Endodermal cell (in vitro differentiated cells): ENCODE measurements at regions not wholly inside any gene's neighbourhood (a gene's known extent, or its start where the extent isn't known, plus 50 kb on each side); places are given as distances from the start of the nearest gene placed in this dataset.

Experiments used
- DNase-seq: peaks from one replicate; pipeline ENCODE4 v3.0.0-alpha.2; 2017
- H3K27ac ChIP-seq: 2 replicates; pipeline ENCODE4 v1.5.1; 2013; ENCODE audit warnings: mild to moderate bottlenecking, low read depth, low read length, moderate library complexity
- H3K27me3 ChIP-seq: 2 replicates; pipeline ENCODE4 v1.6.1; 2013; ENCODE audit warnings: mild to moderate bottlenecking, low read length, moderate library complexity; ENCODE audit not compliant: insufficient read depth, control insufficient read depth, poor library complexity, severe bottlenecking
- H3K36me3 ChIP-seq: 2 replicates; pipeline ENCODE4 v1.7.0; 2013; ENCODE audit warnings: mild to moderate bottlenecking, low read length, moderate library complexity; ENCODE audit not compliant: control insufficient read depth, insufficient read depth
- H3K4me1 ChIP-seq: one replicate; pipeline ENCODE4 v1.7.0; 2013; ENCODE audit warnings: low read length; ENCODE audit not compliant: control insufficient read depth, insufficient read depth
- H3K4me3 ChIP-seq: 2 replicates; pipeline ENCODE4 v1.5.1; 2013; ENCODE audit warnings: mild to moderate bottlenecking, low read length, moderate library complexity
- H3K9ac ChIP-seq: 2 replicates; pipeline ENCODE4 v1.6.1; 2013; ENCODE audit warnings: mild to moderate bottlenecking, low read length, moderate library complexity; ENCODE audit not compliant: poor library complexity, severe bottlenecking; ENCODE audit errors: extremely low read depth
- H3K9me3 ChIP-seq: 2 replicates; pipeline ENCODE4 v1.6.1; 2013; ENCODE audit warnings: mild to moderate bottlenecking, low read length, moderate library complexity; ENCODE audit not compliant: control insufficient read depth
- H3K27ac Mint-ChIP-seq: 2 replicates; pipeline ENCODE4 v1.8.0; 2020; ENCODE audit warnings: mixed read lengths
- H3K27me3 Mint-ChIP-seq: 2 replicates; pipeline ENCODE4 v1.8.0; 2021; ENCODE audit warnings: mild to moderate bottlenecking, mixed read lengths; ENCODE audit not compliant: insufficient read depth
- H3K36me3 Mint-ChIP-seq: 2 replicates; pipeline ENCODE4 v1.8.0; 2020; ENCODE audit warnings: low read depth, mixed read lengths
- H3K4me1 Mint-ChIP-seq: 2 replicates; pipeline ENCODE4 v1.8.0; 2020; ENCODE audit warnings: mixed read lengths
- H3K4me3 Mint-ChIP-seq: 2 replicates; pipeline ENCODE4 v1.8.0; 2020; ENCODE audit warnings: mild to moderate bottlenecking, moderate library complexity, mixed read lengths
- H3K9me3 Mint-ChIP-seq: 2 replicates; pipeline ENCODE4 v1.8.0; 2020; ENCODE audit warnings: mild to moderate bottlenecking, mixed read lengths
- WGBS, 2 experiments: methylation state at CpG; one replicate each; pipeline versions ENCODE4 v1.1.5 to v1.1.7; 2013; ENCODE audit warnings: missing lambda C conversion rate in 2 of 2, mixed read lengths in 1 of 2; ENCODE audit not compliant: insufficient coverage in 1 of 2, insufficient read length in 1 of 2; 5-methylcytosine and 5-hydroxymethylcytosine counted together
- TF ChIP-seq, protein P1 (sequence below): fragments of 200-600 bp; sonication (generic); conservative IDR thresholded peaks from 2 replicates; pipeline ENCODE4 v1.5.0; 2021; ENCODE audit warnings: antibody characterized with exemption, mild to moderate bottlenecking

DNA sequence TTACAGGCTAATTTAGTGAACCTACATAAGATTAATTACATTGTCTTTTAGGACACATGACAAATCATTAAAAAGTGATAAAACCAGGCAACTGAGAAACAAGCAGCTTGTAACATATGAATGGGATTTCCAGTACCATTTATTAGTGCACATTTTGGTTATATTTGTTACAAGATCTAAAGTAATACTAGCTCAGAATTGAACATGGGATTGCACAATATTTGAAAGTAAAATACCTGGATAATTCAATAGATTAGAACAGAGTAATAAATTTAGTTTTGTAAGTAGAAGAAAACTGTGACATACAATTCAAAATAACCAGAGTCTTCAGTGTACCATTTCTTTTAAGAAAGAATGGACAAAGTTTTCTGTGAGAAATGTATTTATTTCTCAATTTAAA, 1400.7 kb upstream of the ACVR2A start:
- TF ChIP-seq, protein P1, sequence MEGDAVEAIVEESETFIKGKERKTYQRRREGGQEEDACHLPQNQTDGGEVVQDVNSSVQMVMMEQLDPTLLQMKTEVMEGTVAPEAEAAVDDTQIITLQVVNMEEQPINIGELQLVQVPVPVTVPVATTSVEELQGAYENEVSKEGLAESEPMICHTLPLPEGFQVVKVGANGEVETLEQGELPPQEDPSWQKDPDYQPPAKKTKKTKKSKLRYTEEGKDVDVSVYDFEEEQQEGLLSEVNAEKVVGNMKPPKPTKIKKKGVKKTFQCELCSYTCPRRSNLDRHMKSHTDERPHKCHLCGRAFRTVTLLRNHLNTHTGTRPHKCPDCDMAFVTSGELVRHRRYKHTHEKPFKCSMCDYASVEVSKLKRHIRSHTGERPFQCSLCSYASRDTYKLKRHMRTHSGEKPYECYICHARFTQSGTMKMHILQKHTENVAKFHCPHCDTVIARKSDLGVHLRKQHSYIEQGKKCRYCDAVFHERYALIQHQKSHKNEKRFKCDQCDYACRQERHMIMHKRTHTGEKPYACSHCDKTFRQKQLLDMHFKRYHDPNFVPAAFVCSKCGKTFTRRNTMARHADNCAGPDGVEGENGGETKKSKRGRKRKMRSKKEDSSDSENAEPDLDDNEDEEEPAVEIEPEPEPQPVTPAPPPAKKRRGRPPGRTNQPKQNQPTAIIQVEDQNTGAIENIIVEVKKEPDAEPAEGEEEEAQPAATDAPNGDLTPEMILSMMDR, result no peak
- Mint-ChIP-seq H3K27me3 (no peaks in the 10 kb centered on the region), H3K4me1 (no peaks in the 10 kb centered on the region), H3K36me3 (no peaks in the 10 kb centered on the region), H3K9me3 (no peaks in the 10 kb centered on the region), H3K27ac (no peak overlapping the region), H3K4me3 (no peak overlapping the region)
- Histone ChIP-seq H3K4me3 (no peak overlapping the region), H3K27me3 (no peaks in the 10 kb centered on the region), H3K9ac (no peak overlapping the region), H3K9me3 (no peaks in the 10 kb centered on the region), H3K36me3 (no peaks in the 10 kb centered on the region), H3K27ac (no peak overlapping the region), H3K4me1 (no peaks in the 10 kb centered on the region)
- DNase-seq, result no peak

- Mint-ChIP-seq H3K4me1 (peaks cover 16% of the 10 kb centered on the region), H3K27ac (no peak overlapping the region), H3K4me3 (no peak overlapping the region), H3K36me3 (no peaks in the 10 kb centered on the region), H3K9me3 (peaks cover 1% of the 10 kb centered on the region), H3K27me3 (no peaks in the 10 kb centered on the region)
- Histone ChIP-seq H3K9me3 (no peaks in the 10 kb centered on the region), H3K36me3 (no peaks in the 10 kb centered on the region), H3K9ac (no peak overlapping the region), H3K4me1 (peaks cover 7% of the 10 kb centered on the region), H3K4me3 (peak overlapping the region; percentile 32), H3K27ac (no peak overlapping the region), H3K27me3 (no peaks in the 10 kb centered on the region)
- TF ChIP-seq, protein P1, result no peak
- no peak for DNase-seq
Observed at GRCh38 chr2:146438246-146438645, 1406.6 kb upstream of the ACVR2A start.

GRCh38 chr2:146437712-146438111, 1407.1 kb upstream of the ACVR2A start:
- H3K27ac ChIP-seq, result no peak overlapping the region
- 50 to 69% methylated on average over 1 to 2 of the region's 2 CpGs for WGBS, 2 experiments
- no peaks in the 10 kb centered on the region for H3K9me3 ChIP-seq
- H3K9ac ChIP-seq, result no peak overlapping the region
- TF ChIP-seq, protein P1, result no peak
- no peak overlapping the region for H3K27ac Mint-ChIP-seq
- peaks cover 7% of the 10 kb centered on the region for H3K4me1 ChIP-seq
- H3K4me1 Mint-ChIP-seq, result peaks cover 16% of the 10 kb centered on the region
- no peaks in the 10 kb centered on the region for H3K27me3 Mint-ChIP-seq
- no peaks in the 10 kb centered on the region for H3K27me3 ChIP-seq
- H3K36me3 ChIP-seq, result no peaks in the 10 kb centered on the region
- H3K4me3 ChIP-seq, result peak overlapping the region; percentile 32
- peaks cover 1% of the 10 kb centered on the region for H3K9me3 Mint-ChIP-seq
- H3K4me3 Mint-ChIP-seq, result no peak overlapping the region
- no peaks in the 10 kb centered on the region for H3K36me3 Mint-ChIP-seq
- DNase-seq, result no peak
